Peyer's patch (tissue), 4 donors: ENCODE measurements at regions not wholly inside any gene's neighbourhood (a gene's known extent, or its start where the extent isn't known, plus 50 kb on each side); places are given as distances from the start of the nearest gene placed in this dataset.

Experiments used
- DNase-seq, 3 donors: peaks; one replicate each; pipeline ENCODE4 v3.0.0-alpha.2; 2017 to 2019
- H3K27ac ChIP-seq, 4 donors: fragments of 200-600 bp; sonication (generic); one replicate each; pipeline ENCODE4 v1.5.1; 2016 to 2019
- H3K27me3 ChIP-seq, 2 donors: fragments of 200-600 bp; sonication (generic); one replicate each; pipeline ENCODE4 v1.5.1; 2019
- H3K36me3 ChIP-seq, 3 donors: fragments of 200-600 bp; sonication (generic); one replicate each; pipeline ENCODE4 v1.5.1; 2016 to 2019
- H3K4me1 ChIP-seq, 4 donors: fragments of 200-600 bp; sonication (generic); one replicate each; pipeline ENCODE4 v1.5.1; 2016 to 2019
- H3K4me3 ChIP-seq, 4 donors: fragments of 200-600 bp; sonication (generic); 1 replicate in 3 of 4; 2 replicates in 1 of 4; pipeline ENCODE4 v1.5.1; 2016 to 2019; ENCODE audit warnings: mild to moderate bottlenecking in 1 of 4
- H3K9me3 ChIP-seq, 4 donors: fragments of 200-600 bp; sonication (generic); one replicate each; pipeline ENCODE4 v1.5.1; 2016 to 2019; ENCODE audit warnings: mild to moderate bottlenecking in 1 of 4
- POLR2A ChIP-seq, 2 donors: fragments of 450-650 bp; IDR thresholded peaks; one replicate each; pipeline ENCODE4 v1.5.1; 2017; ENCODE audit warnings: antibody characterized with exemption in 2 of 2, mild to moderate bottlenecking in 2 of 2, moderate library complexity in 2 of 2
- TF ChIP-seq, protein P1 (sequence below), 6 experiments: fragments of 450-650 bp in 4 of 6; fragments of 200-600 bp in 2 of 6; sonication (generic) in 1 of 6; IDR thresholded peaks; one replicate each; pipeline ENCODE4 v1.5.1; 2017 to 2019; ENCODE audit warnings: antibody characterized with exemption in 6 of 6, mild to moderate bottlenecking in 3 of 6, moderate library complexity in 1 of 6

DNA sequence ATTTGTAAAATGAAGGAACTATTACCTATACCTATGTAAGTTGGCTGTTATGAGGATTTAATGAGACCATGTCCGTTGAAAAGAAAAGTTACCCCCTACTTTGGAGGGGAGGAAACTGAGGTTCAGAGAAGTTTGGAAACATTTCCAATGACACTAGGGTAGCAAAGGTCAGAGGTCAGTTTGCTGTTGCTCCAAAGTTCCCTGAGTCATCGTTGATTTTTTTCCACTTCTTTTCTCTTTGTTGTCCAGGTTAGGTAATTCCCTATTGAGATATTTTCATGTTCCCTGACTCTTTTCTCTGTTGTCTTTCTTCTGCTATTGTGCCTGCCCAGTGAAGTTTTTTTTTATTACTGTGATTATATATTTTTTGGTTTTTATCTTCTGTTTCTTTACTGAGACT lies 213.8 kb upstream of the C1orf174 start:
- Histone ChIP-seq H3K27me3 (no peaks in the 10 kb centered on the region), H3K9me3 (no peaks in the 10 kb centered on the region), H3K4me1 (no peaks in the 10 kb centered on the region), H3K36me3 (no peaks in the 10 kb centered on the region), H3K27ac (no peak overlapping the region), H3K4me3 (no peak overlapping the region)
- no peak for TF ChIP-seq POLR2A (IDR thresholded peaks at IDR 0.05)
- TF ChIP-seq, protein P1, sequence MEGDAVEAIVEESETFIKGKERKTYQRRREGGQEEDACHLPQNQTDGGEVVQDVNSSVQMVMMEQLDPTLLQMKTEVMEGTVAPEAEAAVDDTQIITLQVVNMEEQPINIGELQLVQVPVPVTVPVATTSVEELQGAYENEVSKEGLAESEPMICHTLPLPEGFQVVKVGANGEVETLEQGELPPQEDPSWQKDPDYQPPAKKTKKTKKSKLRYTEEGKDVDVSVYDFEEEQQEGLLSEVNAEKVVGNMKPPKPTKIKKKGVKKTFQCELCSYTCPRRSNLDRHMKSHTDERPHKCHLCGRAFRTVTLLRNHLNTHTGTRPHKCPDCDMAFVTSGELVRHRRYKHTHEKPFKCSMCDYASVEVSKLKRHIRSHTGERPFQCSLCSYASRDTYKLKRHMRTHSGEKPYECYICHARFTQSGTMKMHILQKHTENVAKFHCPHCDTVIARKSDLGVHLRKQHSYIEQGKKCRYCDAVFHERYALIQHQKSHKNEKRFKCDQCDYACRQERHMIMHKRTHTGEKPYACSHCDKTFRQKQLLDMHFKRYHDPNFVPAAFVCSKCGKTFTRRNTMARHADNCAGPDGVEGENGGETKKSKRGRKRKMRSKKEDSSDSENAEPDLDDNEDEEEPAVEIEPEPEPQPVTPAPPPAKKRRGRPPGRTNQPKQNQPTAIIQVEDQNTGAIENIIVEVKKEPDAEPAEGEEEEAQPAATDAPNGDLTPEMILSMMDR (IDR thresholded peaks at IDR 0.05) = no peak
- no peak for DNase-seq

DNA sequence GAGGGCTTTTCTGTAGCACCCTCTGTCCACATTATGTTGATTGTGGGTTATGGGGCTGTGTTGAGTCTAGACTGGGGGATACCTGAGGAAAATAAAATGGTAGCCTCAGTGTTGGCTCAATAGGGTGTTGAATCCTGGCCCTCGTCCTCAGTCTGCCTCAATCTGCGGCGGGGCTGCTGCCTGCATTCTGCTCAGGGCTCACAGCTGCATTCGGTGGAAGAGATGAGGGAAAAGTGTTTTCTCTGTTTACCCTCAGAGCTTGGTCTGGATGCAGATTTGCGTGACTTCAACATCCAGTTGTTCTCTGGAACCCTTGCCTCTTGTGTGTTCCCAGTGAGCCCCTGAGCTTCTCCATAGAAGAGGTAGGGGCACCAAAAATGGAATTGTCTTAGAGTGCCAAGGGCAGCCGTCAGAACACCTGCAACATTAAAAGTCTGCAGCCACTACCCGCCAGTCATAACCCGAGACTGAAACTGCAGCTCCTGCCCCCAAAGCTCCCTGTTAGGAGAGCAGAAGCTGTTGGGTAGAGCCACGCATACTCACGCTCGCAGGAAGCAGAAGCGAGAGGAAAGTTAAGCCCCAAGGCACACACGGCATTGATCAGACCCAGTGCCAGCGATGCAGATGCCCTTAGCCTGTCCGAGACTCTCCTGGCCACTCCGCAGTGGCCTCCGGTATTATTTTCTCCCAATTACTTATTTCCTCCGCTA lies 215.3 kb upstream of the C1orf174 start:
- Histone ChIP-seq H3K36me3 (no peaks in the 10 kb centered on the region), H3K4me1 (no peaks in the 10 kb centered on the region), H3K27ac (no peak overlapping the region), H3K9me3 (no peaks in the 10 kb centered on the region), H3K4me3 (no peak overlapping the region), H3K27me3 (no peaks in the 10 kb centered on the region)
- peak in 1 of 3 donors; percentile 10 for DNase-seq
- TF ChIP-seq POLR2A (IDR thresholded peaks at IDR 0.05) = no peak
- TF ChIP-seq, protein P1 (IDR thresholded peaks at IDR 0.05) = no peak

DNA sequence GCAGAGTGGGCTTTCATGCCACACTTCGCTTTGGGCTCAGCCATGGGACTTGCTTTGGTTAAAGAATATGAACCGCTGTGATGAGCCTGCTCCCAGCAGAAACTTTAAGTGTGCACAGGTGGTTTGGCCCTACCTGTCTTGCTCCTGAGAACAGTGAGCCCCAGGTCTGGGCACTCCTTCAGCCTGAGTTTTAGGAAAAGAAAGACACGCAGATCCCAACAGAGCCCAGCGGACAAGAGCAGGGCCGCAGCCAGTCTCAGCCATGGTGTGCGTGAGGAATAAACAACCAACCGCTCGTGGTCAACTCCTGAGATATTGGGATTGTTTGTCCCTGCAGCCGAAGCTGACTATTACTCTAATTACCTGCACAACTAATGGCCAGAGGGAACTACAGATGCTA lies 217.1 kb upstream of the C1orf174 start:
- no peaks in the 10 kb centered on the region for H3K36me3 ChIP-seq
- no peak for TF ChIP-seq POLR2A (IDR thresholded peaks at IDR 0.05)
- TF ChIP-seq, protein P1 (IDR thresholded peaks at IDR 0.05) = no peak
- peak in 1 of 3 donors; percentile 19 for DNase-seq
- H3K4me3 ChIP-seq = no peak overlapping the region
- H3K27me3 ChIP-seq = no peaks in the 10 kb centered on the region
- H3K27ac ChIP-seq = no peak overlapping the region
- no peaks in the 10 kb centered on the region for H3K4me1 ChIP-seq
- H3K9me3 ChIP-seq = no peaks in the 10 kb centered on the region

DNA sequence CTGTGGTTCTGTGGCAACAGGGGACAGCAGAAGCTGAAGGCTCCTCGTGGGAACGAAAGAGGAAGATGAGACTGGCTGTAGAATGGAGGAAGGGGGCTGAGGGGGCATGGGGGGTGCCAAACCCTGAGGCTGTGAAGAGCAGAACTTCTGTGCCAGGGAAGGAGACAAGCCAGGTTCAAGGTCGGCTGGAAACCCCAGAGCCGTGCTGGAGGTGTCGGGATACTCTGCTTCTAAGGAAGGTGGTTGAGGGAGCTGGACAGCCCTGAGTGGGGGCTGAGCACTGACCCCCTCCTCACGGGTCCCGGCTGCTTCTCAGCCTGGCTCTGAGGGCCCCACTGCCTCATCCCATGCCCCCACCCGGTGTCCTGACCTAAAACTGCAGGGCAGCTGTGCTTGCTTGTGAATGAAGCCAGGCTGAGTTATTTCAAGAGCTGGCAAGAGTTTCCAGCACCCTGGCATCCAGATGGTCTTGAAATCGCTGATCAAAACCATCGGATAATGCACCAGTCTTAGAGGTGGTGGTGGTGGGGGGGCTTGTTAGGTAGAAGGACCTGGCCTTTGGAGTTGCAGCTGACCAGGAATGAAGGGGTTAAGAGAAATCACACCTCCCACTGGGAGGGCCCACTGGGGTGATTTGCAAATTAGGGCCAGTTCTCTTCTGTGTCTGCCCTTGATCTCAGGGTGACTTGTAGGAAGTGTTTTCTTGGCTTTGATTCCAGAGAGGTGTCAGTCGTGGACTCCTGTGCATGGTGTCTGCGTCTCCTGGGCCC lies 218.9 kb upstream of the C1orf174 start:
- no peak for TF ChIP-seq POLR2A (IDR thresholded peaks at IDR 0.05)
- TF ChIP-seq, protein P1 (IDR thresholded peaks at IDR 0.05) = no peak
- DNase-seq = peak in 1 of 3 donors; percentile 18
- Histone ChIP-seq H3K27ac (no peak overlapping the region), H3K4me3 (no peak overlapping the region), H3K4me1 (no peaks in the 10 kb centered on the region), H3K27me3 (no peaks in the 10 kb centered on the region), H3K9me3 (no peaks in the 10 kb centered on the region), H3K36me3 (no peaks in the 10 kb centered on the region)

DNA sequence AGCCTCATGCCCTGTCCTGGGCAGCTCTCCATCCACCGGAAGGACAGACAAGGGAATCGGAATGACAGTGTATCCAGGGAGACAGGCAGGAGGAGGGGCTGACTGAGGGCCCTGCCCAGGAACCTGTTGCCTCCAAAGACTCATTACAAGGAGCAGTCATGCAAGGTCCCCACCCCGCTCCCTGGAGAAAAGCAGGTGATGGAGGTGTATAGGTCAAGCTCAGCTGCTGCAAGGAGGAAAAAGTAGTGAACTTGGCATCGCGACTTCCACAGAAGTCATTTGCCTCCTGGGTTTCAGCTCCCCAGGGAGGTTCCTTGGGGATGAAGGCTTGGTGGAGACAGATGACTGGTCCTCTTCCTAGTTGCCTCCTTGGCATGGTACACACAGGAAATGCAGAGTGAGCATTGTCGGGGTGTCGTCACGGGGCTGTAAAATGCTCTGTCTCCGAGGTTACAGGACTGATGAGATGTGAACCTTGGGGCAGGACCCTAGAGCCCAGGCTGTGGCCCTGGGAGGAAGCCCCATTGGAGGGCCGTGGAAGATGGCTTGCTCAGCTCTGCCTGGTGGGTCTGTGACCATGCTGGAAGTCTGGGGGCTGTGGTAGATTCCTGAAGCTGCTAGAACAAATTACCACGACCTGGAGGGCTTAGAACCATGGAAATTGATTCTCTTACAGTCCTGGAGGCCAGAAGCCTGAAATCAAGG lies 219.6 kb upstream of the C1orf174 start:
- no peaks in the 10 kb centered on the region for H3K27me3 ChIP-seq
- no peak for DNase-seq

More for the DNA sequence above, 219.6 kb upstream of the C1orf174 start:
- Histone ChIP-seq H3K4me3 (no peak overlapping the region), H3K4me1 (no peaks in the 10 kb centered on the region), H3K36me3 (no peaks in the 10 kb centered on the region), H3K27ac (no peak overlapping the region), H3K9me3 (no peaks in the 10 kb centered on the region)
- TF ChIP-seq POLR2A (IDR thresholded peaks at IDR 0.05) = no peak
- TF ChIP-seq, protein P1 (IDR thresholded peaks at IDR 0.05) = no peak
